ENCODE measurements at regions not wholly inside any gene's neighbourhood (a gene's known extent, or its start where the extent isn't known, plus 50 kb on each side); places are given as distances from the start of the nearest gene placed in this dataset.

DNA sequence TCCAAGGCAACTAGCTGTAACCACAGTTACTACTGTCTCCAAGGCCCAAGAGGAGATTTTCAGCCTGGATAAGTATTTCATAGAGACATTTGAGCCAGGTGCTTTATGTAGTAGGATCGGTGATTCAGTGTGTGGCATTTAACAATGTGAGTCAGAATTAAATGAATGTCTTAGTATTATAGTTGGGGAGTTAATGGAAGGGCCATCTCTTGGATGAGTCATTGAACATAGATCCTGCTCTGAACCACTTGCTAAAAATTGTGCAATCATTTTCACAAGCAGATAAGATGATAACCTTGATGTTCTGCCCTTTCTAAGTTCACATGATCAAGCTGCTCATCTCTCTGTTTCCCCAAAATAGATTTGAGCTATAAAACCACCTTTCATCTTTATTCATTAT, 668.9 kb upstream of the CITED2 start:
- no peak overlapping the region for H3K27ac ChIP-seq (ENCODE audit: insufficient read depth, low read length, poor library complexity, severe bottlenecking)

GRCh38 chr6:140041571-140042332, 667.3 kb upstream of the CITED2 start:
- Histone ChIP-seq H3K27me3 (replicated peaks; ENCODE audit: control insufficient read depth, insufficient read depth, low read length, poor library complexity, severe bottlenecking) (no peaks in the 10 kb centered on the region), H3K9me3 (ENCODE audit: control insufficient read depth, low read length) (no peaks in the 10 kb centered on the region), H3K27ac (ENCODE audit: insufficient read depth, low read length, poor library complexity, severe bottlenecking) (no peak overlapping the region), H3K36me3 (ENCODE audit: control insufficient read depth, insufficient read depth, low read length) (no peaks in the 10 kb centered on the region), H3K4me3 (ENCODE audit: insufficient read depth, low read depth, low read length, poor library complexity, severe bottlenecking) (no peak overlapping the region), H3K4me1 (ENCODE audit: control insufficient read depth, insufficient read depth, low read length, poor library complexity, severe bottlenecking) (no peaks in the 10 kb centered on the region)
- DNase-seq = no peak

More for the DNA sequence above, 668.9 kb upstream of the CITED2 start:
- Histone ChIP-seq H3K36me3 (ENCODE audit: control insufficient read depth, insufficient read depth, low read length) (no peaks in the 10 kb centered on the region), H3K27me3 (replicated peaks; ENCODE audit: control insufficient read depth, insufficient read depth, low read length, poor library complexity, severe bottlenecking) (no peaks in the 10 kb centered on the region), H3K4me3 (ENCODE audit: insufficient read depth, low read depth, low read length, poor library complexity, severe bottlenecking) (no peak overlapping the region), H3K4me1 (ENCODE audit: control insufficient read depth, insufficient read depth, low read length, poor library complexity, severe bottlenecking) (no peaks in the 10 kb centered on the region), H3K9me3 (ENCODE audit: control insufficient read depth, low read length) (no peaks in the 10 kb centered on the region)
- no peak for DNase-seq

DNA sequence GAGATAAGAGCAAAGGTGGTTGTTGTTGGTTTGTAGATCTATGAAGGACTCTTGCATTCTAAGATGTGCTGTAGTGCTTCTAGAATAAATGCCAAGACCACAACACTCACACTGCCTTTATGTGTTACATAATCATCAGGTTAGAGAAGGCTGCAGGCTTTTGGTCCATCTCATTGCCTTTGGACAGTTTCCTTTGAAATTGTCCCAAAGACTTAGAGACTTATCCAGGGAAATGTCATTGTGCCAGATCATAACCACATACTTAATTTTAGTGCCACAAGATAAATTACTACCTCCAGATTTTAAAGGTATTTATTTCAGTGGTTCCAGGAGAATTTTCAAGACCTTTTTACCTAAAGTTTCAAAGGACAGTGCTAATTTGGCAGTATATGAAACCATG, 666.6 kb upstream of the CITED2 start:
- Histone ChIP-seq H3K4me1 (ENCODE audit: control insufficient read depth, insufficient read depth, low read length, poor library complexity, severe bottlenecking) (no peaks in the 10 kb centered on the region), H3K27me3 (replicated peaks; ENCODE audit: control insufficient read depth, insufficient read depth, low read length, poor library complexity, severe bottlenecking) (no peaks in the 10 kb centered on the region), H3K9me3 (ENCODE audit: control insufficient read depth, low read length) (no peaks in the 10 kb centered on the region), H3K27ac (ENCODE audit: insufficient read depth, low read length, poor library complexity, severe bottlenecking) (no peak overlapping the region), H3K36me3 (ENCODE audit: control insufficient read depth, insufficient read depth, low read length) (no peaks in the 10 kb centered on the region), H3K4me3 (ENCODE audit: insufficient read depth, low read depth, low read length, poor library complexity, severe bottlenecking) (no peak overlapping the region)
- DNase-seq = no peak

DNA sequence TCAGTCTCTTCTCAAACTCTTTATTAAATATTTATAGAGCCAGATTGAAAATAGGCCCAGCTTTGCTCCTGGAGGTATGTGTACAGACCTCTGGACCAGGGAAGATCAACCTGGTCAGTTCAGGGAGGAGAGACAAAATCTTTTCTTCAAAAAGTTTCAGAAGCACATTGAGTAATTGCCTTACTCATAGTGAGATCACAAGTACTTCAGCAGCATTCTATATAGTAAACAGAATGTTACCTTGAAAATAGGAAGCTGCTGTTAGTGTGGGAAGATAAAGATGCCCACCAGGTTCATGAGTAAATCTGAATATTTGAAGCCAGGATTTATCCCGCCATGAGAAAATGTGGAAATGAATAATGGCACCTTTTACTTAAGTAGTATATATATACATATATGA, 665.9 kb upstream of the CITED2 start:
- H3K27ac ChIP-seq (ENCODE audit: insufficient read depth, low read length, poor library complexity, severe bottlenecking) = no peak overlapping the region
- no peak overlapping the region for H3K4me3 ChIP-seq (ENCODE audit: insufficient read depth, low read depth, low read length, poor library complexity, severe bottlenecking)
- H3K4me1 ChIP-seq (ENCODE audit: control insufficient read depth, insufficient read depth, low read length, poor library complexity, severe bottlenecking) = no peaks in the 10 kb centered on the region
- no peaks in the 10 kb centered on the region for H3K36me3 ChIP-seq (ENCODE audit: control insufficient read depth, insufficient read depth, low read length)
- no peak for DNase-seq
- H3K27me3 ChIP-seq (replicated peaks; ENCODE audit: control insufficient read depth, insufficient read depth, low read length, poor library complexity, severe bottlenecking) = no peaks in the 10 kb centered on the region
- no peaks in the 10 kb centered on the region for H3K9me3 ChIP-seq (ENCODE audit: control insufficient read depth, low read length)

DNA sequence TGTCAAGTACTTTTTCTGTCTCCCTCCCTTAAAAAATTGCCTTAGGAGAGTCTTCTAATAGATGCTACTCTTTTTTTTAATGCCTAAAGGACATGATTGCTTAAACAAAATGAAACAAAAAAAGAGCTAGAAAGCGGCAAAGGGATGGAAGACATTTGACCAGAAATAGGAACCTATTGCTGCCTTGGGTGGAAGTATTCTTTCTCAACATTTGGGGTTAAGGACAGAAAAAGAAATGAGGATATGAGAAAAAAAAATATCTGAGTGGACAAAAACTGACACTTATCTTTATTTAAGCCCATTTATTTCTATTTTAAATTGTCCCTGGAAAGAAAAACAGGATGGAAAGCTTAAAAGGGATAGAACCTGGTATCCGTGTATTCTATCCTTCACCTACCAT, 664.9 kb upstream of the CITED2 start:
- no peaks in the 10 kb centered on the region for H3K27me3 ChIP-seq (replicated peaks; ENCODE audit: control insufficient read depth, insufficient read depth, low read length, poor library complexity, severe bottlenecking)
- H3K9me3 ChIP-seq (ENCODE audit: control insufficient read depth, low read length) = no peaks in the 10 kb centered on the region
- no peak for DNase-seq

DNA sequence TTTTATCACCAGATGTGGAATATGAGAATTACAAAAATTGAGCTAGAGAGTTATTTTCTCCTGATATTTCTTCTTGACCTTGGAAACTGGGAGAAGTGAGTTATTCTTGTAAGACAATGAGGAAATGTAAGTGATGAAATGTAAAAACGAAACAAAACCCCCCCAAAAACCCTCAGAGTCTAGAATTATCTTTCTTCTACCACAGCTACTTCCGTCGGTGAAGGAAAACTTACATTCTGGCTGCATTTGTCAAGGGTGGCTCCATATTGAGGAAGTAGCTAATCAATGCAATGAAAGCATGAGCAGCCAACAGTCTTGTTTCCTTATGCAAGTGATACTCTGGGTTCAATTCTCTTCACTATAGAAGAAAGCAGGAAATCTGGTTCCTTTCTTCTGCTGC, 661.7 kb upstream of the CITED2 start:
- Histone ChIP-seq H3K27me3 (replicated peaks; ENCODE audit: control insufficient read depth, insufficient read depth, low read length, poor library complexity, severe bottlenecking) (no peaks in the 10 kb centered on the region), H3K4me3 (ENCODE audit: insufficient read depth, low read depth, low read length, poor library complexity, severe bottlenecking) (no peak overlapping the region), H3K9me3 (ENCODE audit: control insufficient read depth, low read length) (no peaks in the 10 kb centered on the region), H3K36me3 (ENCODE audit: control insufficient read depth, insufficient read depth, low read length) (no peaks in the 10 kb centered on the region), H3K4me1 (ENCODE audit: control insufficient read depth, insufficient read depth, low read length, poor library complexity, severe bottlenecking) (no peaks in the 10 kb centered on the region), H3K27ac (ENCODE audit: insufficient read depth, low read length, poor library complexity, severe bottlenecking) (no peak overlapping the region)
- no peak for DNase-seq

More for the DNA sequence above, 664.9 kb upstream of the CITED2 start:
- H3K27ac ChIP-seq (ENCODE audit: insufficient read depth, low read length, poor library complexity, severe bottlenecking) = no peak overlapping the region
- H3K4me1 ChIP-seq (ENCODE audit: control insufficient read depth, insufficient read depth, low read length, poor library complexity, severe bottlenecking) = no peaks in the 10 kb centered on the region
- no peaks in the 10 kb centered on the region for H3K36me3 ChIP-seq (ENCODE audit: control insufficient read depth, insufficient read depth, low read length)
- no peak overlapping the region for H3K4me3 ChIP-seq (ENCODE audit: insufficient read depth, low read depth, low read length, poor library complexity, severe bottlenecking)

DNA sequence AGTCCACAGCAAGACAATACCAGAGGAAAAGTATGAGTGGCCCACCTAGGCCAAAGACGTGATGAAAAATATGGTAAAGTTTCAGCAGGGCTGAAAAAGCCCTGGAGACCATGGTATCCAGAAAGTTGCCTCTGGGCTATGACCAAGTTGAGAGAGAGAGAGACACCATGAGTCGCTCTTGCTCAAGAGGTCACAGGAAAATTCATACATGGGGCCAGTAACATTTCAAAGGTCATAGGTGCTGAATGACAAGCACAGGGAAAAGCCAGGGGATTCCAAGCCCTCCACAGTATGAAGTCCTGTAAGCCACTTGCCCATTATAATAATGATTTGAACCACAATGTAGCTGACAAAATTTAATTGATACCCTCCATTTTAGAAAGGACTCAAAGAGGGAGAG, 657.7 kb upstream of the CITED2 start:
- Histone ChIP-seq H3K27ac (ENCODE audit: insufficient read depth, low read length, poor library complexity, severe bottlenecking) (no peak overlapping the region), H3K9me3 (ENCODE audit: control insufficient read depth, low read length) (no peaks in the 10 kb centered on the region), H3K27me3 (replicated peaks; ENCODE audit: control insufficient read depth, insufficient read depth, low read length, poor library complexity, severe bottlenecking) (no peaks in the 10 kb centered on the region), H3K4me3 (ENCODE audit: insufficient read depth, low read depth, low read length, poor library complexity, severe bottlenecking) (no peak overlapping the region), H3K4me1 (ENCODE audit: control insufficient read depth, insufficient read depth, low read length, poor library complexity, severe bottlenecking) (no peaks in the 10 kb centered on the region), H3K36me3 (ENCODE audit: control insufficient read depth, insufficient read depth, low read length) (no peaks in the 10 kb centered on the region)
- no peak for DNase-seq

- DNase-seq = no peak
- no peak overlapping the region for H3K27ac ChIP-seq (ENCODE audit: insufficient read depth, low read length, poor library complexity, severe bottlenecking)
- no peak overlapping the region for H3K4me3 ChIP-seq (ENCODE audit: insufficient read depth, low read depth, low read length, poor library complexity, severe bottlenecking)
- H3K4me1 ChIP-seq (ENCODE audit: control insufficient read depth, insufficient read depth, low read length, poor library complexity, severe bottlenecking) = no peaks in the 10 kb centered on the region
- no peaks in the 10 kb centered on the region for H3K9me3 ChIP-seq (ENCODE audit: control insufficient read depth, low read length)
- no peaks in the 10 kb centered on the region for H3K27me3 ChIP-seq (replicated peaks; ENCODE audit: control insufficient read depth, insufficient read depth, low read length, poor library complexity, severe bottlenecking)
- no peaks in the 10 kb centered on the region for H3K36me3 ChIP-seq (ENCODE audit: control insufficient read depth, insufficient read depth, low read length)
Measured at GRCh38 chr6:140029551-140029950, 655.1 kb upstream of the CITED2 start.

GRCh38 chr6:140027219-140027618, 652.8 kb upstream of the CITED2 start:
- Histone ChIP-seq H3K27me3 (replicated peaks; ENCODE audit: control insufficient read depth, insufficient read depth, low read length, poor library complexity, severe bottlenecking) (no peaks in the 10 kb centered on the region), H3K36me3 (ENCODE audit: control insufficient read depth, insufficient read depth, low read length) (no peaks in the 10 kb centered on the region), H3K4me3 (ENCODE audit: insufficient read depth, low read depth, low read length, poor library complexity, severe bottlenecking) (no peak overlapping the region), H3K4me1 (ENCODE audit: control insufficient read depth, insufficient read depth, low read length, poor library complexity, severe bottlenecking) (no peaks in the 10 kb centered on the region), H3K27ac (ENCODE audit: insufficient read depth, low read length, poor library complexity, severe bottlenecking) (no peak overlapping the region), H3K9me3 (ENCODE audit: control insufficient read depth, low read length) (no peaks in the 10 kb centered on the region)
- no peak for DNase-seq

DNA sequence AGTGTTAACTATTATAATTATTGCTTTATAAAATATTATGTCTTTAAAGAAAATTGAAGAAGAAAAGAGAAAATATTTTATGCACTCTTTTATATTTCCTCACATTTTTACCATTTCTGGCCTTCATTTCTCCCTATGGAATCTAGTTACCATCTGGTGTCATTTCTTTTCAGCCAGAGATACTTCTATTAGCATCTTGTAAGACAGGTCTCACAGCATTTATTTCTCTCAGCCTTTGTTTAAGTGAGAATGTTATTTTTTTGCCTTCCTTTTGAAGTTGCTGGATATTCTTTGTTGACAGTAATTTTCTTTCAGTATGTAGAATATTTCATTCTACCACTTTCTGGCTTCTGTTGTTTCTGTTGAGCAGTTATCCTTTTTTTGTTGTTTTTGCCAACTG, 652.1 kb upstream of the CITED2 start:
- no peak for DNase-seq
- Histone ChIP-seq H3K4me1 (ENCODE audit: control insufficient read depth, insufficient read depth, low read length, poor library complexity, severe bottlenecking) (no peaks in the 10 kb centered on the region), H3K4me3 (ENCODE audit: insufficient read depth, low read depth, low read length, poor library complexity, severe bottlenecking) (no peak overlapping the region), H3K9me3 (ENCODE audit: control insufficient read depth, low read length) (no peaks in the 10 kb centered on the region), H3K27me3 (replicated peaks; ENCODE audit: control insufficient read depth, insufficient read depth, low read length, poor library complexity, severe bottlenecking) (no peaks in the 10 kb centered on the region), H3K36me3 (ENCODE audit: control insufficient read depth, insufficient read depth, low read length) (no peaks in the 10 kb centered on the region), H3K27ac (ENCODE audit: insufficient read depth, low read length, poor library complexity, severe bottlenecking) (no peak overlapping the region)

Data from effector memory CD4-positive, alpha-beta T cell (primary cell).